ACHN (cell line): ENCODE measurements at regions not wholly inside any gene's neighbourhood (a gene's known extent, or its start where the extent isn't known, plus 50 kb on each side); places are given as distances from the start of the nearest gene placed in this dataset.
A peak's percentile ranks its signal among the peaks of the same experiment; 100 is the strongest.

Experiments used
- DNase-seq: peaks from one replicate; pipeline ENCODE4 v3.0.0-alpha.2; 2015
- in situ Hi-C: cut with HindIII; loops from 2 replicates; pipeline ENCODE4 v1.10.0; 2017; ENCODE audit warnings: low sequenced_read_pairs, low pct_ligation_motif_present, low pct_unique_long_range_greater_than_20kb

DNA sequence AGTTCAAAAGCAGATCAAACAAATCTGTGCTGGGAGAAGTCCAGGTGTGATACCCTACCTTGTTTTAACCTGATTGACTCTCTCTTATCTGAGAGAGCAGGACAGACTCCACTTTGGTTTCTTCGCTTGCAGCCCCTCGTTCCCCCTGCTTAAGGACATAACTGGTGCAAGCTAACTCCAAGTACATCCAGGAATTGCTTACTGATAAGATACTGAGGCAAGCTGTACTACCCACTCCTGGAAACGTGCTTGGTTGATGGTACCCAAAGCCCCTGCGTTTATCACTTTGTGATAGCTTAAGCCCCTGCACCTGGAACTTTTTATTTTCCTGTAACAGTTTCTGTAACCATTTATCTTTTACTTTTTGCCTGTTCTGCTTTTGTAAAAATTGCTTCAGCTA lies 157.0 kb upstream of the OLIG3 start:
- in situ Hi-C loops, result no loop called here
- no peak for DNase-seq

GRCh38 chr6:137651591-137652335 lies 157.6 kb upstream of the OLIG3 start:
- in situ Hi-C loops, result no loop called here
- DNase-seq, result no peak

- no peak for DNase-seq
- in situ Hi-C loops, result no loop called here
Observed at GRCh38 chr6:137652961-137653705, 158.9 kb upstream of the OLIG3 start.

GRCh38 chr6:137653706-137654059 lies 159.5 kb upstream of the OLIG3 start:
- in situ Hi-C loops, result no loop called here
- no peak for DNase-seq

- DNase-seq, result no peak
- in situ Hi-C loops, result no loop called here
Observed at GRCh38 chr6:137654365-137654981, 160.3 kb upstream of the OLIG3 start.

DNA sequence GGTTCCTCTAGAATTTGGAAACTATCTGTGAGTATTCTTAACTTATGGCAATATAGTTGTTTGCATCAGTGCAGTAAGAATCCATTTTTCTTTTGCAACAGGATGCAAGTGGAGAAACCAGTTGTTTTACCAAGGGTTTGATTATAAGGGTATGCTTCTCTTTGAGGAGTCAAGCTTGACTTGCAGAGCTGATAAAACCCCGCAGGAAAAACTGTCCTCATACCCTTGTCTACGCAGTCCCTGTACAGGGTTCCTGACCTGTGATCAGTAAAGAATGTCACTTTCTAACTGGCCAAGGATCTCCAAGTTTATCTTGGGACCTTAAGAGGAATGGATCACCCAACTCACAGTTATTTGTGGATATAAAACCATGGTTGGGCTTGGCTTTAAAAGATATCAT lies 161.1 kb upstream of the OLIG3 start:
- in situ Hi-C loops, result no loop called here
- DNase-seq, result no peak

- in situ Hi-C loops, result no loop called here
- no peak for DNase-seq
Observed at GRCh38 chr6:137656735-137657134, 162.5 kb upstream of the OLIG3 start.

DNA sequence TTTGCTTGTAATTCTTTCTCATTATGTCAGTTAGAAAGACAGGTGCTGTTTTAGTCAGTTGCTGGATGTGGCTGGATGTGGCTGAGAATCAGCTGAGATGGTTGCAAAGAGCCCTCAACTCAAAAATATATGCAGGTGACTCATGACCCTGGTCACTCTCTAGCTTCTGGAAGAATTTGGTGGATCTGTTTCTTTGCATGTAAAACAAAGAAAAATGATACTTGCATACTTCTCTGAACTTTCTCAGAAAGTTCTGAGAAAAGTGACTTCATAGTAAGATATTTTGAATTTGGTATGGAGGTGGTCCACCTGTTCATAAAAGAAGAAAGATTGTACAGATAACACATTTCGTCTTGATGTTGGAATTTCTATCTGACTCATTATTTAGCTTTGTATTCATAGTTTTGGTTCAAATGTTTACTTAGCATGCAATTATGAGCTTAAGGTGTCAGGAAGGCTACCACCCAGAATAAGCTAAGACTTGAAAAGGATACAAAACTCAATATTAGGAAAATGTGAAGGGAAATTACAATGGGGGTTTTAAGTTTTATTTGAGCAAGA lies 163.2 kb upstream of the OLIG3 start:
- in situ Hi-C loops, result no loop called here
- DNase-seq, result no peak

DNA sequence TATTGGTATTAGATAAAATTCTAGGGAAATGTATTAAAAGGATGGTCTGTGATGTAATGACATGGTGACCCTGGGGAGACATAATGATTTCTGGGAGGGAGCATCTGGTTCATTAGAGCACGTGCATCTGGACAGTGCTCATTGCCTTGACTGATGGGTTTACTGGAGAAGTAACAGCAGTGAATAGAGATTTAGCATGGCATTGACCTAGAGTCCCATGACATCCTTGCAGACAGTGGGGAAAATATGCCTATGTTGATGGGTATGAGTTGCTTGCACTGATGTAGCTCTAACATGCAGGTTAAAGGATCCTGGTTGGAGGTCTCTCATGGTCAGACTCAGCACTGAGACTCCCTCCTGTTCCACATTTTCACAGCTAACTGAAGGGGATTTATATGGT lies 164.1 kb upstream of the OLIG3 start:
- DNase-seq, result no peak
- in situ Hi-C loops, result no loop called here

GRCh38 chr6:137659871-137660270 lies 165.7 kb upstream of the OLIG3 start:
- in situ Hi-C loops, result no loop called here
- no peak for DNase-seq

- in situ Hi-C loops, result no loop called here
- DNase-seq, result no peak
Observed at GRCh38 chr6:137660296-137660731, 166.1 kb upstream of the OLIG3 start.

GRCh38 chr6:137661601-137662000 lies 167.4 kb upstream of the OLIG3 start:
- DNase-seq, result peak; percentile 9
- in situ Hi-C loops, result no loop called here

DNA sequence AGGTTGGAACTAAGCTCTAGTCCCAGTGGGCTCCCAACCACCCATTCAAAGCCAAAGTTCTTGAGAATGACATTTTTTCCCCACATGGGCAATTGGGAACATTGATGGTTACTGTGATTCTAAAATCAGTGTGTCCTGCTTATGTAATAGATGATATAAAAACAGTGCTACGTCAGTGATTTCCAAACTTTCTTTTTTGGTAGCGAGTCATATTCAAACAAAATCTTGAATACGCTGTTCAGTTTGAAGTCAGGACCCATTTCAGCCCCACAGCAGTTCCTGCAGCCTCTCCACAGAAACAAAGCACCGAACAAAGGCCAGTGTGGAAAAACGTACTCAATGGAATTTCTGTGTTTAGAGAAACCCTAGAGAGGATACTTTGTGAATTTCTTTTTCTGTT lies 170.0 kb upstream of the OLIG3 start:
- no peak for DNase-seq
- in situ Hi-C loops, result no loop called here

GRCh38 chr6:137665342-137665934 lies 171.2 kb upstream of the OLIG3 start:
- in situ Hi-C loops, result no loop called here
- DNase-seq, result no peak

- no peak for DNase-seq
- in situ Hi-C loops, result no loop called here
Observed at GRCh38 chr6:137666202-137666774, 172.1 kb upstream of the OLIG3 start.

- in situ Hi-C loops, result no loop called here
- no peak for DNase-seq
Observed at GRCh38 chr6:137673603-137674002, 179.4 kb upstream of the OLIG3 start.

DNA sequence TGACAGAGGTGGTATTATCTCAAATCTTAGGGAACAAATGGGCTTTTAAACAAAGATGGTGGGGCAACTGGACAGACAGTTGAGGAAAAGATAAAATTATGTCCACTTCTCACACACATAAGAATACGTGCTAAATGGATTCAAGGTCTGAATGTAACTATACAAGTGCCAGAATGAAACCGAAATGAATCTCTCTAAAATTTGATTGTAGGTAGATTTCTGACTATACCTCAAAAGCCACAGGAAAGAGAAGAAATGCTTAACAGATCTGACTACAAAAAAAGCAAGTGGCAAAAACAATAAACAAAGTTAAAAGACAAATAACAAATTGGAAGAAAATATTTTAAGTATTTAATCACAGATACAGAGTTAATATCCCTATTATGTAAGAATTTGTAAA lies 182.7 kb upstream of the OLIG3 start:
- in situ Hi-C loops, result no loop called here
- no peak for DNase-seq

DNA sequence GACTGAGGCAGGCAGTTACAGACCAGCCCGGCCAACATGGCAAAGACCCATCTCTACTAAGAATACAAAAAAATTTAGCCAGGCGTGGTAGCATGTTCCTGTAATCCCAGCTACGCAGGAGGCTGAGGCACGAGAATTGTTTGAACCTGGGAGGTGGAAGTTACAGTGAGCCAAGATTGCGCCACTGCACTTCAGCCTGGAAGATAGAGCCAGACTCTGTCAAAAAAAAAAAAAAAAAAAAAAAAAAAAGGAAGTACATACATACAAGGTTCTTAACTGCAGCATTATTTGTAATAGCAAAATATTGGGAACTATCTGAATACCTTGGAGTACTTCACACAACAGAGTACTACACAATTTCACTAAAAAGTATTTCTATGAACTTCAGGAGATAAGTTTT lies 183.5 kb upstream of the OLIG3 start:
- in situ Hi-C loops, result no loop called here
- DNase-seq, result no peak

DNA sequence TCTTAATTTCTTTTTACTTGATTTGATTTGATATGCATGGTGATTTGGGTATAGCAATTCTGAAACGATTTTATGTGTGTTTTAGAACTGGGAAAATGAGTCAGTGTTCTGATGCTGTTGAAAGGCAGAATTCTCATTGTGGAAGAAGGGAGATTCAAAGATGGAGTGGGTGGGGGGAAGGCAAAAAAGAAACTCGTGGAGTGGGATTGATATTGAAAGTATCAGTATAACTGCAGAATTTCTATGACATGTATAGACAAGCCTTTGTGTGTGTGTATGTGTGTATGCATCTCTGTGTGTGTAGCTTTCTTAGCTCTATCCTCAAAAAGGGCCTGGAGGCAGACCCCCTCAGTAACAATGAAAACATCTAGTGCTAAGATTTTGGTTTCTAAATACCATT lies 184.3 kb upstream of the OLIG3 start:
- in situ Hi-C loops, result no loop called here
- no peak for DNase-seq
